ENCODE measurements at regions not wholly inside any gene's neighbourhood (a gene's known extent, or its start where the extent isn't known, plus 50 kb on each side); places are given as distances from the start of the nearest gene placed in this dataset.
A peak's percentile ranks its signal among the peaks of the same experiment; 100 is the strongest.

DNA sequence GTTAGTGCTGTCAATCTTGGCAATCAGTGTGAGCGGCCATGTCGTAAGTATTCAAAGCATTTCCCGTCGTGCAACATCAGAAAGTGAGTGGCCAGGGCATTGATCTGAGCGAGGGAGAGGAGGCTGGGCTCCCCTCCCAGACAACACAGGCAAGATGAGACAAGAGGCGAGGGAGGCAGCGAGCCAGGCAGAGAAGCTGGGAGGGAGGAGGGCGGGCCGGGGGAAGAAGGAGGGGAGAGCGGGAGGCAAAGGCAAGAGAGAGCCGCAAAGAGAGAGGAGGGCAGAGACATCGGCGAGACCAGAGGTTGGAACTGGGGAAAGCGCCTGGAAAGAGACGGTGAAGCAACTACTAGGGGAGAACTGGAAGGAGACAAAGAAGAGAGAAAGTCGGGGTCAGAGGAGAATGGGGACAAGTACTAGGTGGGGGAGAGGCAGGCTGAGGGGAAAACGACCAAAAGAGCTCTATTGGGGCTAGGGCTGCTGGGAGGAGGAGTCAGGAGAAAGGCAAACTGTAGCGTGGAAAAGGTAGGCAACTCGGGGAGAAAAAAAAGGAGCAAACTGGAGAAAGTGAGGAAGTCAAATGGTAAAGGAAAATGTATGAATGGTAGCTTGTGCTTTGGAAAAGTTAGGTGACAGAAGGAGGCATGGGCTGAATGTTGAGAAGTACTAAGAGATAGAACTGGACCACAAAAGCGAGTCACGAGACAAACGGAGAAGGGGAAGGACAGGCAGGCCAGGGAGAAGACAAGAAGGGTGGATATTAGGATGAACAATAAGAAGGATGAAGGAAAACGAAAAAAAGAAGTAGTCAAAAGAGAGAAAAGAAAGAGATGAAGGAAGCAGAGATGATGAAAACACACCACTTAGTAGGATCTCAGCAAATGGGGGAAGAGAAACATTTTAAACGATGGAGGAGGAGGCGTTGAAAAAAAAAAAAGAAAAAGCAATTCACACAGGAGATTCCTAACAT, 130.5 kb upstream of the C11orf58 start:
- TF ChIP-seq YY1 (IDR thresholded peaks at IDR 0.05; ENCODE audit: insufficient read depth, insufficient read length) = peak; percentile 10
- no peak for TF ChIP-seq ZNF274 (IDR thresholded peaks at IDR 0.05; ENCODE audit: low read depth, low read length)
